Activated CD4-positive, alpha-beta T cell treated with anti-CD3 and anti-CD28 coated beads, Interleukin-2, amount 10 ng/mL, durations not matched to agents 7 days and 5 days (primary cell): ENCODE measurements at regions not wholly inside any gene's neighbourhood (a gene's known extent, or its start where the extent isn't known, plus 50 kb on each side); places are given as distances from the start of the nearest gene placed in this dataset.

ENCODE experiments used
- CTCF ChIA-PET: fragments of 350-600 bp; sonication (Branson Sonifier 250); formaldehyde crosslinking; loops from one replicate; lab custom pipeline; 2021; ENCODE audit warnings: antibody characterized with exemption; lab: Charles Lee
- POLR2A ChIA-PET: fragments of 350-600 bp; sonication (Branson Sonifier 250); formaldehyde crosslinking; loops from one replicate; lab custom pipeline; 2021; ENCODE audit warnings: antibody characterized with exemption; lab: Charles Lee
- DNase-seq: peaks from one replicate; pipeline ENCODE4 v3.0.0-alpha.2; 2020
- H3K27ac Mint-ChIP-seq: one replicate; pipeline ENCODE4 v1.8.0; 2021; ENCODE audit warnings: mild to moderate bottlenecking, moderate library complexity, mixed read lengths
- H3K27me3 Mint-ChIP-seq: one replicate; pipeline ENCODE4 v1.8.0; 2021; ENCODE audit warnings: mixed read lengths
- H3K36me3 Mint-ChIP-seq: one replicate; pipeline ENCODE4 v1.8.0; 2021; ENCODE audit warnings: low read depth, mixed read lengths
- H3K4me1 Mint-ChIP-seq: one replicate; pipeline ENCODE4 v1.8.0; 2021; ENCODE audit warnings: mixed read lengths
- H3K4me3 Mint-ChIP-seq: one replicate; pipeline ENCODE4 v1.8.0; 2021; ENCODE audit warnings: mild to moderate bottlenecking, moderate library complexity, mixed read lengths
- H3K9me3 Mint-ChIP-seq: one replicate; pipeline ENCODE4 v1.8.0; 2021; ENCODE audit warnings: mixed read lengths

DNA sequence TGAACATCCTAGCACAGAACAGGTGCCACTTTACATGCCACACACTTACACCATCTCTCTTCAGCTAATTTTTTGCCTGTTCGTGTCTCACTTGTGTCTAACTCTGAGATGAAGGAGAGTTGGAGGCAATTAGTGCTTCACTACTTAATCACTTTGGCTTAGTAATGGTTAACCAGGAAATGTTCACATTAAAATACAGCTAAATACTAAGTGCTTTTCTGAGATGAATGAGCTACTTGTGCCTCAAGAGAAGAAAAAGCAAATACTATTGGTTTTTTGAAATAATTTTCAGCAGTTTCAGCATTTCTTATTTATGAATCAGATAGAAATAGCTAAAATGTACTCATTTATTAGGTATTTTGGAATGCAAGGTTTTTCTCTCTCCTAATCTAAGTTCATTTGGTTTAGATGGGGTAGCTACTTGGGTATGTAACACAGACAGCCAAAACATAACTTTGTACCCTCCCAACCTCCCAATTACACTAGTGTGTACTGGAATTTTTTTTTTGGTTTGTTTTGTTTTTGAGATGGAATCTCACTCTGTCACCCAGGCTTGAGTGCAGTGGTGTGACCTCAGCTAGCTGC lies 1474.1 kb upstream of the SEL1L start:
- Mint-ChIP-seq H3K27ac (no peak overlapping the region), H3K36me3 (no peaks in the 10 kb centered on the region), H3K4me3 (no peak overlapping the region), H3K27me3 (no peaks in the 10 kb centered on the region), H3K9me3 (peaks cover 14% of the 10 kb centered on the region), H3K4me1 (no peaks in the 10 kb centered on the region)
- ChIA-PET CTCF (interaction anchor here (0.7 kb wide), 1 partner anchor 401 kb away, joined by 3 read pairs; no protein-coding TSS in a partner anchor), POLR2A (no interaction called here)
- no peak for DNase-seq

- Mint-ChIP-seq H3K27ac (no peak overlapping the region), H3K36me3 (no peaks in the 10 kb centered on the region), H3K4me3 (no peak overlapping the region), H3K4me1 (no peaks in the 10 kb centered on the region), H3K9me3 (peaks cover 4% of the 10 kb centered on the region), H3K27me3 (no peaks in the 10 kb centered on the region)
- ChIA-PET POLR2A (no interaction called here), CTCF (no interaction called here)
- no peak for DNase-seq
Measured at GRCh38 chr14:83017296-83017695, 1483.6 kb upstream of the SEL1L start.

DNA sequence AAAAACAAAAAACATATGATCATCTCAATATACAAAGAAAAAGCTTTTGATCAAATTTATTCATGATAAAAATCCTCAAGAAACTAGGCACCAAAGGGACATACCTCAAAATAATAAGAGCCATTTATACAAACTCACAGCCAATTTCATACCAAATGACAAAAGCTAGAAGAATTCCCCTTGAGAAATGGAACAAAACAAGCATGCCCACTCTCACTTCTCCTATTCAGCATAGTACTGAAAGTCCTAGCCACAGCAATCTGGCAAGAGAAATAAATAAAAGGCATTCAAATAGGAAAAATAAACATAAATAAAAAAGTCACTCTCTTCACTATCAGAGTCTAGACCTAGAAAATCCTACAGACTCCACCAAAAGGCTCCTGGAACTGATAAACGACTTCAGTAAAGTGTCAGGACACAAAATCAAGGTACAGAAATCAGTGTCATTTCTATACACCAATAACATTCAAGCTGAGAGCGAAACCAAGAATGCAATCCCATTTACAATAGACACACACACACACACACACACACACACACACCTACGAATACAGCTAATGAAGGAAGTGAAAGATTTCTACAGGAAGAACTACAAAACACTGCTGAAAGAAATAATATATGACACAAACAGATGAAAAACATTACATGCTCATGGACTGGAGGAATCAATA lies 1486.2 kb upstream of the SEL1L start:
- DNase-seq: no peak
- Mint-ChIP-seq H3K36me3 (no peaks in the 10 kb centered on the region), H3K4me3 (no peak overlapping the region), H3K27ac (no peak overlapping the region), H3K27me3 (no peaks in the 10 kb centered on the region), H3K4me1 (no peaks in the 10 kb centered on the region), H3K9me3 (no peaks in the 10 kb centered on the region)
- ChIA-PET POLR2A (no interaction called here), CTCF (no interaction called here)

GRCh38 chr14:83021323-83021722 lies 1487.7 kb upstream of the SEL1L start:
- H3K4me3 Mint-ChIP-seq: no peak overlapping the region
- no peak overlapping the region for H3K27ac Mint-ChIP-seq
- no peak for DNase-seq
- H3K27me3 Mint-ChIP-seq: no peaks in the 10 kb centered on the region
- ChIA-PET POLR2A (no interaction called here), CTCF (no interaction called here)
- H3K4me1 Mint-ChIP-seq: no peaks in the 10 kb centered on the region
- H3K9me3 Mint-ChIP-seq: no peaks in the 10 kb centered on the region
- H3K36me3 Mint-ChIP-seq: no peaks in the 10 kb centered on the region

DNA sequence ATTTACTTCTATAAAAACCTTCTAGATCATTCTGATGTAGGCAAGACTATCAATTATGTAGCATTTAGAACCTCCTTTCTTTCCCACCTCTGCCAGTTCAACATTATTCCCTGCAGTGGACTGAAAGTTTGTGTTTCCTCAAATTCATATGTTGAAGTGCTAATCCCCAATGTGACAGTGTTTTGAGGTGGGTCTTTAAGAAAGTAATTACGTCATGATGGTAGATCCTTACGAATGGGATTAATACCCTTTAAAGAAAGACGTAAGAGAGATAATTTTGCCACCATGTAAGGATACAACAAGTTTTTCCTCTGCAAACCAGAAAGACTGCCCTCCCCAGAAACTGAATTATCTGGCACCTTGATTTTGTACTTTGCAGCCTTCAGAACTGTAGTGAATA lies 1489.7 kb upstream of the SEL1L start:
- no peak for DNase-seq
- H3K4me3 Mint-ChIP-seq: no peak overlapping the region
- H3K4me1 Mint-ChIP-seq: no peaks in the 10 kb centered on the region
- no peaks in the 10 kb centered on the region for H3K27me3 Mint-ChIP-seq
- ChIA-PET CTCF (no interaction called here), POLR2A (no interaction called here)
- H3K9me3 Mint-ChIP-seq: no peaks in the 10 kb centered on the region
- no peaks in the 10 kb centered on the region for H3K36me3 Mint-ChIP-seq
- H3K27ac Mint-ChIP-seq: no peak overlapping the region

DNA sequence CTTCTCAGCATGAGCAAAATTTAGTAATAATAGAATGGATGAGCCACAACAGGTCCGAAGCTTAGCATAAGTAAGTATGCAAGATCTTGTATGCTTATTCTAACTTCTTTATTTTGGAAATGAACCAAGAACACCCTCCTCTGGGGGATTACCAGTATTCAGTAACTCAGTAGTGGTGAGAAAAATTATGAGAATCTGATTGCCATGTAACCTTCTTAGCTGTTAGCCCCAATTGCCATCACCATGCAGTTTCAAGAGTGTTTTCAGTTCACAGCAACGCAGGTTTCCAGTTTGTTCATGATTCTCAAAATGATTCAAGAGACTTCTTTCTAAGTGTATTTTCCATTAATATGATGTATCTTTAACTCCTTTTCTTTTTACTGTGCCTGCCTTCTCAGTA lies 1507.6 kb upstream of the SEL1L start:
- Mint-ChIP-seq H3K9me3 (peaks cover 9% of the 10 kb centered on the region), H3K4me3 (no peak overlapping the region), H3K4me1 (no peaks in the 10 kb centered on the region), H3K36me3 (no peaks in the 10 kb centered on the region), H3K27me3 (no peaks in the 10 kb centered on the region), H3K27ac (no peak overlapping the region)
- CTCF ChIA-PET: no interaction called here
- POLR2A ChIA-PET: no interaction called here
- no peak for DNase-seq

DNA sequence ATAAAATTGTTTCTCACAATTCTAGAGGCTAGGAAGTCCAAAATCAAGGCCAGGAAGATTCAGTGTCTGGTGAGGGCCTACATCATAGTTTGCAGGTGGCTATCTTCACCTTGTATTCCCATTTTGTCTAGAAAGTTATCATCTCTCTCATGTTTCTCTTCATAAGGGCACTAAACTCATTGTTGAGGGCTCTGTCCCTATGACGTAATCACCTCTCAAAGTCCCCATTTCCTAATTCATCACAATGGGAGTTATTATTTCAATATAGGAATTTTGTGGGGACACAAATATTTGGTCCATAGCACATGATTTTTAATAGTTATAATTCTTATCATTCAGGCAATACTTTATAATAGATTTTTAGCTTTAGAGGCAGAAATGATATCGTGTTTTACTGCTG lies 1509.2 kb upstream of the SEL1L start:
- H3K9me3 Mint-ChIP-seq: peaks cover 6% of the 10 kb centered on the region

GRCh38 chr14:83044001-83044400 lies 1510.3 kb upstream of the SEL1L start:
- Mint-ChIP-seq H3K4me3 (no peak overlapping the region), H3K9me3 (peaks cover 4% of the 10 kb centered on the region), H3K4me1 (no peaks in the 10 kb centered on the region), H3K27ac (no peak overlapping the region), H3K27me3 (no peaks in the 10 kb centered on the region), H3K36me3 (no peaks in the 10 kb centered on the region)
- ChIA-PET POLR2A (no interaction called here), CTCF (no interaction called here)
- DNase-seq: no peak

More for the DNA sequence above, 1509.2 kb upstream of the SEL1L start:
- POLR2A ChIA-PET: no interaction called here
- no peaks in the 10 kb centered on the region for H3K36me3 Mint-ChIP-seq
- no peak overlapping the region for H3K4me3 Mint-ChIP-seq
- H3K4me1 Mint-ChIP-seq: no peaks in the 10 kb centered on the region
- no peaks in the 10 kb centered on the region for H3K27me3 Mint-ChIP-seq
- CTCF ChIA-PET: no interaction called here
- H3K27ac Mint-ChIP-seq: no peak overlapping the region
- DNase-seq: no peak

DNA sequence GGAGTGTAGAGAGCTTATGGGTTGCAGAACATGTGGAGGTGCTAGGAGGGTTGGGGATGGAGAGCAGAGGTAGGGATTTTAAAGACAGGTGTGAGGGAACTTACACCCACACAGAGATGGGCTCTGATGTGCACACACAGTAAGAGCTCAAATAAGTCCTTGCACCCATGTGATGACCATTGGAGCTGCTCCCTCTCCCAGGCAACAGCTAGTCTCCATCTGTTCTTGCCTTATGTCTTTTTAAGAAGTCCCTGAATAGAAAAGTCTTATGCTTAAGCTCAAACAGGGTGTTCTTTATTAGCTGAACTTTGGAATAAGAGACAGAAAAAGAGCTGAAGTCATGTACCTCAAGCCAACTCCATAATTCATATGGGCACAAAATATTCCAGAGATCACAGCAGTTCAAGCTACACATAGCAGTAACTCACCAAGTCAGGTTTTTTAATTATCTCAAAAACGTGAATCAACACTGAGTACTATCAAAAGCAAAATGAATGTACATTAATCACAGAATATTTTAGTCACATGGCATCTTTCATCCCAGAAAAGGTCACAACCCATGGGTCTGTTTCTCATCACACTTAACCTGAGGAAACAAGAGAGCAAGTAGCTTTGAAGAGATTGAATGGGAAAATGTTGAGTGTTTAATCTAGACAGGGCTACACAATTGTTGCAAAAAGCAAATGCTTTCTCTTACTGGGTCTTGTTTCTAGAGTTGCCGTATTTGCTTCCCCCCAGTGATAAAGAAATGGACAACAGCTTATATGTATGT lies 1513.6 kb upstream of the SEL1L start:
- Mint-ChIP-seq H3K27me3 (no peaks in the 10 kb centered on the region), H3K4me1 (no peaks in the 10 kb centered on the region), H3K36me3 (no peaks in the 10 kb centered on the region), H3K4me3 (no peak overlapping the region), H3K27ac (no peak overlapping the region), H3K9me3 (peaks cover 2% of the 10 kb centered on the region)
- POLR2A ChIA-PET: no interaction called here
- DNase-seq: no peak
- CTCF ChIA-PET: no interaction called here

GRCh38 chr14:83053022-83053710 lies 1519.5 kb upstream of the SEL1L start:
- DNase-seq: no peak
- POLR2A ChIA-PET: no interaction called here

DNA sequence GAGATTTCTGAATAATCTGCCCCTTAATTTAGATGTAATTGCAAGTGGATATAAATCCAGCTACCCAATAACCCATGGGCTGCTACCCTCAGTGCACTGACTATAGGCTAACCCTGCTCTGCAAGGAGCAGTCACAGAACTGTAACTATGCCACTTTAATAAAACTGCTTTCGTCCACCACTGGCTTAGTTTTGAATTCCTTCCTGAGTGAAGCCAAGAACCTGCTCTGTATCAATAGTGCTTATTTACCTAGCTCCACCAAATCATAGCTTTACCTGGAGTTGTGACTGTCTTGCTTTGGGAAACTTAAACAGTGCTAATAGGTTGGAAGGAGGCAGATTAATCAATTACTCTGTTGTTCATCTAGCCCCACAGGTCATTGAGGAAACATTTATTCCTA lies 1524.4 kb upstream of the SEL1L start:
- Mint-ChIP-seq H3K27me3 (no peaks in the 10 kb centered on the region), H3K27ac (no peak overlapping the region), H3K4me1 (no peaks in the 10 kb centered on the region), H3K9me3 (peaks cover 6% of the 10 kb centered on the region), H3K4me3 (no peak overlapping the region), H3K36me3 (no peaks in the 10 kb centered on the region)
- POLR2A ChIA-PET: no interaction called here
- CTCF ChIA-PET: no interaction called here
- no peak for DNase-seq

More at GRCh38 chr14:83053022-83053710, 1519.5 kb upstream of the SEL1L start:
- no peaks in the 10 kb centered on the region for H3K36me3 Mint-ChIP-seq
- H3K4me1 Mint-ChIP-seq: no peaks in the 10 kb centered on the region
- peaks cover 9% of the 10 kb centered on the region for H3K9me3 Mint-ChIP-seq
- CTCF ChIA-PET: no interaction called here
- H3K4me3 Mint-ChIP-seq: no peak overlapping the region
- no peaks in the 10 kb centered on the region for H3K27me3 Mint-ChIP-seq
- H3K27ac Mint-ChIP-seq: no peak overlapping the region

- H3K4me1 Mint-ChIP-seq: no peaks in the 10 kb centered on the region
- H3K27me3 Mint-ChIP-seq: no peaks in the 10 kb centered on the region
- ChIA-PET CTCF (no interaction called here), POLR2A (no interaction called here)
- DNase-seq: no peak
- no peaks in the 10 kb centered on the region for H3K36me3 Mint-ChIP-seq
- peaks cover 10% of the 10 kb centered on the region for H3K9me3 Mint-ChIP-seq
- H3K27ac Mint-ChIP-seq: no peak overlapping the region
- H3K4me3 Mint-ChIP-seq: no peak overlapping the region
Measured at GRCh38 chr14:83071888-83072501, 1538.3 kb upstream of the SEL1L start.

GRCh38 chr14:83085136-83085535 lies 1551.5 kb upstream of the SEL1L start:
- Mint-ChIP-seq H3K27ac (no peak overlapping the region), H3K9me3 (no peaks in the 10 kb centered on the region), H3K36me3 (no peaks in the 10 kb centered on the region), H3K4me3 (no peak overlapping the region), H3K27me3 (no peaks in the 10 kb centered on the region), H3K4me1 (no peaks in the 10 kb centered on the region)
- CTCF ChIA-PET: no interaction called here
- DNase-seq: no peak
- POLR2A ChIA-PET: no interaction called here
